ENCODE measurements at regions not wholly inside any gene's neighbourhood (a gene's known extent, or its start where the extent isn't known, plus 50 kb on each side); places are given as distances from the start of the nearest gene placed in this dataset.

- DNase-seq (ENCODE audit: low read depth): no peak
Observed at GRCh38 chr3:65231544-65231943, 543.7 kb upstream of the ADAMTS9 start.

GRCh38 chr3:65230261-65231139 lies 542.7 kb upstream of the ADAMTS9 start:
- DNase-seq (ENCODE audit: low read depth): no peak

GRCh38 chr3:65226287-65226686 lies 538.5 kb upstream of the ADAMTS9 start:
- no peak for DNase-seq (ENCODE audit: low read depth)

- DNase-seq (ENCODE audit: low read depth): no peak
Observed at GRCh38 chr3:65210026-65210814, 522.4 kb upstream of the ADAMTS9 start.

- DNase-seq (ENCODE audit: low read depth): no peak
Observed at GRCh38 chr3:65202395-65202794, 514.6 kb upstream of the ADAMTS9 start.

- no peak for DNase-seq (ENCODE audit: low read depth)
Observed at GRCh38 chr3:65201926-65202325, 514.1 kb upstream of the ADAMTS9 start.

GRCh38 chr3:65200310-65200970 lies 512.6 kb upstream of the ADAMTS9 start:
- no peak for DNase-seq (ENCODE audit: low read depth)

- DNase-seq (ENCODE audit: low read depth): no peak
Observed at GRCh38 chr3:65196663-65197062, 508.9 kb upstream of the ADAMTS9 start.

GRCh38 chr3:65195211-65196006 lies 507.6 kb upstream of the ADAMTS9 start:
- DNase-seq (ENCODE audit: low read depth): no peak

GRCh38 chr3:65194744-65195143 lies 506.9 kb upstream of the ADAMTS9 start:
- no peak for DNase-seq (ENCODE audit: low read depth)

- no peak for DNase-seq (ENCODE audit: low read depth)
Observed at GRCh38 chr3:65194047-65194714, 506.4 kb upstream of the ADAMTS9 start.

GRCh38 chr3:65193531-65193930 lies 505.7 kb upstream of the ADAMTS9 start:
- no peak for DNase-seq (ENCODE audit: low read depth)

- DNase-seq (ENCODE audit: low read depth): no peak
Observed at GRCh38 chr3:65190111-65190510, 502.3 kb upstream of the ADAMTS9 start.

- DNase-seq (ENCODE audit: low read depth): no peak
Observed at GRCh38 chr3:65186268-65186667, 498.5 kb upstream of the ADAMTS9 start.

- DNase-seq (ENCODE audit: low read depth): no peak
Observed at GRCh38 chr3:65182682-65183081, 494.9 kb upstream of the ADAMTS9 start.

GRCh38 chr3:65182085-65182484 lies 494.3 kb upstream of the ADAMTS9 start:
- no peak for DNase-seq (ENCODE audit: low read depth)

- DNase-seq (ENCODE audit: low read depth): no peak
Observed at GRCh38 chr3:65181391-65181871, 493.6 kb upstream of the ADAMTS9 start.

- no peak for DNase-seq (ENCODE audit: low read depth)
Observed at GRCh38 chr3:65178703-65179102, 490.9 kb upstream of the ADAMTS9 start.

- no peak for DNase-seq (ENCODE audit: low read depth)
Observed at GRCh38 chr3:65177960-65178376, 490.2 kb upstream of the ADAMTS9 start.

GRCh38 chr3:65174713-65175112 lies 486.9 kb upstream of the ADAMTS9 start:
- no peak for DNase-seq (ENCODE audit: low read depth)

- no peak for DNase-seq (ENCODE audit: low read depth)
Observed at GRCh38 chr3:65173841-65174240, 486.0 kb upstream of the ADAMTS9 start.

Data from ELR (cell line).